Prostate gland (tissue), 2 donors: ENCODE measurements at regions not wholly inside any gene's neighbourhood (a gene's known extent, or its start where the extent isn't known, plus 50 kb on each side); places are given as distances from the start of the nearest gene placed in this dataset.

Source experiments
- DNase-seq: peaks from one replicate; pipeline ENCODE4 v3.0.0-alpha.2; 2019; ENCODE audit warnings: low spot score
- H3K27ac ChIP-seq, 2 donors: fragments of 200-600 bp; sonication (generic); 2 replicates each; pipeline ENCODE4 v1.5.1; 2017 to 2019
- H3K27me3 ChIP-seq: fragments of 200-600 bp; sonication (generic); replicated peaks from 2 replicates; pipeline ENCODE4 v1.5.1; 2019; ENCODE audit not compliant: insufficient read depth
- H3K36me3 ChIP-seq, 2 donors: fragments of 200-600 bp; sonication (generic); 1 replicate in 1 of 2; 2 replicates in 1 of 2; pipeline versions ENCODE4 v1.5.1 to v1.8.1; 2017 to 2019
- H3K4me1 ChIP-seq: fragments of 200-600 bp; sonication (generic); replicated peaks from 2 replicates; pipeline ENCODE4 v1.5.1; 2019
- H3K4me3 ChIP-seq, 2 donors: fragments of 200-600 bp; sonication (generic); 2 replicates each; pipeline ENCODE4 v1.5.1; 2017 to 2019
- H3K9me3 ChIP-seq: fragments of 200-600 bp; sonication (generic); 2 replicates; pipeline ENCODE4 v1.5.1; 2017
- POLR2A ChIP-seq: fragments of 450-650 bp; IDR thresholded peaks from one replicate; pipeline ENCODE4 v1.6.1; 2016; ENCODE audit warnings: antibody characterized with exemption, mild to moderate bottlenecking
- POLR2AphosphoS5 ChIP-seq: sonication (generic); formaldehyde crosslinking; IDR thresholded peaks from one replicate; pipeline ENCODE4 v1.6.1; 2017; ENCODE audit warnings: antibody characterized with exemption
- WGBS: methylation state at CpG from one replicate; pipeline ENCODE4 v1.1.5; 2018; 5-methylcytosine and 5-hydroxymethylcytosine counted together
- intact Hi-C: fragments of 100-400 bp; cut with DNase I; formaldehyde crosslinking; loops from one replicate; pipeline ENCODE4 v1.14.2; 2022
- TF ChIP-seq, protein P1 (sequence below), 4 experiments: fragments of 200-600 bp in 2 of 4; fragments of 450-650 bp in 2 of 4; sonication (generic) in 2 of 4; IDR thresholded peaks; 1 replicate in 3 of 4; 2 replicates in 1 of 4; pipeline ENCODE4 v1.5.1; 2016 to 2019; ENCODE audit warnings: antibody characterized with exemption in 4 of 4, mild to moderate bottlenecking in 2 of 4, moderate library complexity in 2 of 4

DNA sequence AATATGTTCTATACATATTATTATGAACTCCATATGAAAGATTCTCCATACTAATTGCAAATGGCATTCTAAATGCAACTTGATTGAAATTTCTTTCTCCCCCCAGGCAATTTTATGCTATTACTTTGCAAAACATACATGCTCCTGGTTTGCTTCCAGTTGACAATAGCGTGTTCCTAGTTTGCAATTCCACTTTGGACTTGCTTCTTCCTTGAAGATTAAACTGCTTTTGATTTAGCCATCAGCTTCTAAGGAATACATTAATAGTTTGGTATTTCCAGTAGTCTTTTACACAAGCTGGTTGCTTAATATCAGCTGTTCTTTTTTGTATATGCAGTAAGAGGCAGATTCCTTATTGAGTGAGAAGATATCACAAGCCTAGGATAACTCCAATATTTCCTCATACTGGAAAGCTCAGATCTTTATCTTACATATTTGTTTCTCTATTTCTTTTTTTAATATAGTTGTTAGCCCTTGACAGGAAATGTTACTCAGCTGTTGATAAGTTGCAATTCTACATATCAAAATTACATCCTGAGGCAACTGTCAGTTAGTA is 1941.7 kb upstream of the LRRTM1 start:
- intact Hi-C loops = no loop called here
- WGBS = 63% methylated on average over 1 of the region's 1 CpG

DNA sequence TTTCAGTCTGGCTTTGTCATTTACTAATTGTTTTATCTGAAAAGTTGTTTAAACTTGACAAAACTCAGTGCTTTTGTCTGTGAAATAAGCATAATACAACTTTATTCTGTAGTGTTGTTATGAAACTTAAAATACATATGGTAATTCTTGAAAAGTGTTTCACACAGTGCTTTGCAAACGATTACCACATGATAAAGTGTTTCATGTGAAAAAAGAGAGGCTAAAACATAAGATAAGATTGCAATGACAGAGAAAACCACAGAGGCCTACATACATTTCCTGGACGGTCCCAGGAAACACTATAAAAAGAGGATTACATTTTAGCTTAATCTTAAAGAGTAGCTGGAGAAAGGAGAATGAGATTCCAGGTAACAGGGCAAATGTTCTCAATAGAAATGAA is 1934.6 kb upstream of the LRRTM1 start:
- Histone ChIP-seq H3K36me3 (no peaks in the 10 kb centered on the region), H3K27me3 (no peaks in the 10 kb centered on the region), H3K4me3 (no peak overlapping the region), H3K4me1 (no peaks in the 10 kb centered on the region), H3K9me3 (no peaks in the 10 kb centered on the region), H3K27ac (no peak overlapping the region)
- WGBS = 44% methylated on average over 2 of the region's 2 CpGs
- DNase-seq = no peak
- TF ChIP-seq, protein P1, sequence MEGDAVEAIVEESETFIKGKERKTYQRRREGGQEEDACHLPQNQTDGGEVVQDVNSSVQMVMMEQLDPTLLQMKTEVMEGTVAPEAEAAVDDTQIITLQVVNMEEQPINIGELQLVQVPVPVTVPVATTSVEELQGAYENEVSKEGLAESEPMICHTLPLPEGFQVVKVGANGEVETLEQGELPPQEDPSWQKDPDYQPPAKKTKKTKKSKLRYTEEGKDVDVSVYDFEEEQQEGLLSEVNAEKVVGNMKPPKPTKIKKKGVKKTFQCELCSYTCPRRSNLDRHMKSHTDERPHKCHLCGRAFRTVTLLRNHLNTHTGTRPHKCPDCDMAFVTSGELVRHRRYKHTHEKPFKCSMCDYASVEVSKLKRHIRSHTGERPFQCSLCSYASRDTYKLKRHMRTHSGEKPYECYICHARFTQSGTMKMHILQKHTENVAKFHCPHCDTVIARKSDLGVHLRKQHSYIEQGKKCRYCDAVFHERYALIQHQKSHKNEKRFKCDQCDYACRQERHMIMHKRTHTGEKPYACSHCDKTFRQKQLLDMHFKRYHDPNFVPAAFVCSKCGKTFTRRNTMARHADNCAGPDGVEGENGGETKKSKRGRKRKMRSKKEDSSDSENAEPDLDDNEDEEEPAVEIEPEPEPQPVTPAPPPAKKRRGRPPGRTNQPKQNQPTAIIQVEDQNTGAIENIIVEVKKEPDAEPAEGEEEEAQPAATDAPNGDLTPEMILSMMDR (IDR thresholded peaks at IDR 0.05) = no peak
- TF ChIP-seq POLR2A (no peak), POLR2AphosphoS5 (no peak)
- intact Hi-C loops = no loop called here

More for the DNA sequence above, 1941.7 kb upstream of the LRRTM1 start:
- TF ChIP-seq, protein P1 (IDR thresholded peaks at IDR 0.05) = no peak
- no peak for TF ChIP-seq POLR2A
- TF ChIP-seq POLR2AphosphoS5 = no peak
- Histone ChIP-seq H3K27me3 (no peaks in the 10 kb centered on the region), H3K4me3 (no peak overlapping the region), H3K27ac (no peak overlapping the region), H3K4me1 (no peaks in the 10 kb centered on the region), H3K36me3 (no peaks in the 10 kb centered on the region), H3K9me3 (no peaks in the 10 kb centered on the region)
- no peak for DNase-seq

DNA sequence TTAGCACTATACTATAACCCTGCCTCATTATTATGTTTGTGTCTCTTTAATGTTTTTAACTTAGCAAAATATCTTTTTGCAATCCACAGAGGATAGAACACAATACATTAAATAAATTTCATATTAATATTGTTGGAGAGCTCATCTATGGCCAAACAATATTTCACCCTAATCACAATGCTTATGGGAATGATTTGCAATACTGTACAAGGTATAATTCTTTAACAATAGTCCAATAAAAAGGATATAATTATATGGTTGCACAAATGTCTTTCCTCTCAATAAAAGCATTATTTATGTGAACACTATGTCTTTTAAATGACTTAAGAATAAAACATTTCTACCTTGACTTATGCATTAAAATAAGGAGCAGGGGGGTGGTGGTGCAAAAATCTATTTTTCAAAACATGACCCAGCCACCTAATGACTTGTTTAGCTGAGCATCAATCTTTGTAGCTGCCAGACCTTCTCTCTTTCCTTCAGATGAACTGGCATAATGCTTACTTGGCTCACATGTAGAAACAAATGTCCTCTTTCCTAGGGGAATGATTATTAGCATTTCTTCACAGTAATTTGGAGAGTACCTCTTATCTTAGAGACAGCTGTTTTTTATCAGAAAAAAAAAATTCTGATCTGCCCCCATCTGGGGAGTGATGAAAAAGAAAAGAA is 1933.6 kb upstream of the LRRTM1 start:
- H3K4me3 ChIP-seq = no peak overlapping the region
- H3K4me1 ChIP-seq = no peaks in the 10 kb centered on the region
- no peak overlapping the region for H3K27ac ChIP-seq
- intact Hi-C loops = no loop called here
- no peak for DNase-seq
- H3K9me3 ChIP-seq = no peaks in the 10 kb centered on the region
- H3K36me3 ChIP-seq = no peaks in the 10 kb centered on the region
- TF ChIP-seq POLR2AphosphoS5 (no peak), POLR2A (no peak)
- TF ChIP-seq, protein P1 (IDR thresholded peaks at IDR 0.05) = no peak
- H3K27me3 ChIP-seq = no peaks in the 10 kb centered on the region

DNA sequence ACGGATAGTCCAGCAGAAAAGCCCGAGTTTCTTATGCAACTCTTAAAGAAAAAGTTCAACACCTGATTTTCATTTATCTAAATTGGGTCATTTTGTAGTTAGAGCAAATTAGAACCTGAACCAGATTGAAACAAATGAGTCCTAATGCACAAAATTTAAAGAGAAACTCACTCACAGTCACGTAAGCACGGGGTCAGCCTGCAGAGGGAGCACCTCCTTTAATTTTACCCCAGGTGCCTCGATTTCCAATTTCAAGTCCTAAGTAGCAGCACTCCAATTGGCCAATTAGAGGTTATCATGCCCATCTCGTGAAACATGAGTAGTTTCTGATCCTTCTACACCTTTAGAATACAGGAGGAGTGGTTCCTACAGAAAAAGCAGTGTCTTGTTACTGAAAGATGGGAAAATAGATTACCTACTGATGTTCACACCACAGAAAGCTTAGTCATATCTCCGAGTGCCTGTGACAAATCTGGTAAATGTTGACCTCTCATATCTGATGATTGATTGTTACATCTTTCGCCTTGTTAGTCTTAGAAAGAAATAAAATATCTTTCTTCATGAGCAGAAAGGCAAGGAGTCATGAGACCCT is 1929.8 kb upstream of the LRRTM1 start:
- Histone ChIP-seq H3K4me3 (no peak overlapping the region), H3K27me3 (no peaks in the 10 kb centered on the region), H3K27ac (no peak overlapping the region), H3K36me3 (no peaks in the 10 kb centered on the region), H3K4me1 (no peaks in the 10 kb centered on the region), H3K9me3 (no peaks in the 10 kb centered on the region)
- TF ChIP-seq POLR2A (no peak), POLR2AphosphoS5 (no peak)
- TF ChIP-seq, protein P1 (IDR thresholded peaks at IDR 0.05) = no peak
- no peak for DNase-seq
- intact Hi-C loops = no loop called here
- 86% methylated on average over 8 of the region's 8 CpGs for WGBS

DNA sequence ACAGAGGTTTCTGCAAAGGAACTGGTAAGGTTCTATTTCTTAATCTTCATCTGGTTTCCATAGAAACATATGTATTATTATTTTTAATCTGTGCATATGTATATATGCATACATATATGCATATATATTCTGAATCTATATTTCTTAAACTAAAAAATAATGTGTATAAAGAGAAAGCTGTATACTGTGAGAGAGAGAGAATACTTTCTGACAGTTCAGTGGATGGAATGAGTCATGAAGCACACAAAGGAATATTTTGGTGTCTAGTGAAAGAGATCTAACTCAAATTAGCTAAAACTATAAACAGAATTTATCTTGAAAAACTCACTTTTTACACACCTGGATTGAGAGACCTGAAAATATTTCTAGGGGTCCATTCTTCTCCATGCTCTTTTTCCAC is 1929.3 kb upstream of the LRRTM1 start:
- TF ChIP-seq POLR2AphosphoS5 (no peak), POLR2A (no peak)
- TF ChIP-seq, protein P1 (IDR thresholded peaks at IDR 0.05) = no peak
- Histone ChIP-seq H3K36me3 (no peaks in the 10 kb centered on the region), H3K27ac (no peak overlapping the region), H3K9me3 (no peaks in the 10 kb centered on the region), H3K4me3 (no peak overlapping the region), H3K27me3 (no peaks in the 10 kb centered on the region), H3K4me1 (no peaks in the 10 kb centered on the region)
- no peak for DNase-seq
- intact Hi-C loops = no loop called here
